Stimulated activated naive CD4-positive, alpha-beta T cell treated with Interleukin-2 at 50 U/mL for 16 hours (primary cell): ENCODE measurements at regions not wholly inside any gene's neighbourhood (a gene's known extent, or its start where the extent isn't known, plus 50 kb on each side); places are given as distances from the start of the nearest gene placed in this dataset.
"Not testable (repeated sequence)": the region's sequence is repeated elsewhere in the genome, so short reads cannot be mapped to it uniquely, and the experiment has no call there.

Source experiments
- DNase-seq: peaks from one replicate; lab custom pipeline; 2025; lab: John Stamatoyannopoulos, UW

DNA sequence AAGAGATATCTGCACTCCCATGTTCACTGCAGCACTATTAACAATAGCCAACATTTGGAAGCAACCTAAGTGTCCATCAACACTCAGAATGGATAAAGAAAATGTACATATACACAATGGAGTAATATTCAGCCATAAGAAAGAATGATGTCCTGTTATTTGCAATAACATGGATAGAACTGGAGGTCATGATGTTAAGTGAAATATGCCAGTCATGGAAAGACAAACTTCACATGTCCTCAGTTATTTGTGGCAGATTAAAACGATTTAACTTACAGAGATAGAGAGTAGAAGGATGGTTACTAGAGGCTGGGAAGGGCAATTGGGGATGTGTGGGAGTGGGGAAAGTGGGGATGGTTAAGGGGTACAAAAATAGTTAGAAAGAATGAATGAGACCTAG, 110.3 kb upstream of the PCSK5 start:
- DNase-seq: no peak

DNA sequence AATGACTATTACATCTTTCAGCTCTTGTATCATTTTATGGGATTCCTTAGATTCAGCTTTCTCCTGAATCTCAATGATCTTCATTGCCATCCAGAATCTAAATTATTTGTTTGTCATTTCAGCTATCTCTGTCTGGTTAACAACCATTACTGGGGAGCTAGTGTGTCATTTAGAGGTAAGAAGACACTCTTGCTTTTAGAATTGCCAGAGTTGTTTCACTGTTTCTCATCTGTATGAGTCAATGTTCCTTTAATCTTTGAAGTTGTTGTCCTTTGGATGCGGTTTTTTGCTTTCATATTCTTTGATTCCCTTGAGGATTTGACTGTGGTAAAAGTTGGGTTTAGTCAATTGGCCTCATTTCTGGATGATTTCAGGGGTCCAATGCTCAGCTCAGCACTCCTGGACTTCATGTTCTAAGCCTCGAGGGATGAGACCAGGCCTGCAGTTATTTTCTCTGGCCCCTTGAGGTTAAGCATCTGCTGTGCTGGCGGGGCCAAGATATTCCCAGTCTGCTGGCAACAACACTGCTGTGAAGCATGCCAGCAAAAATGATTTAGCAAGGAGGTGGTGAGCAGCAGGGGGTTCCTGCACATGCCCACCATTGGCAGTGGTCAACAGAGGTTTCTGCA, 102.4 kb upstream of the PCSK5 start:
- no peak for DNase-seq

DNA sequence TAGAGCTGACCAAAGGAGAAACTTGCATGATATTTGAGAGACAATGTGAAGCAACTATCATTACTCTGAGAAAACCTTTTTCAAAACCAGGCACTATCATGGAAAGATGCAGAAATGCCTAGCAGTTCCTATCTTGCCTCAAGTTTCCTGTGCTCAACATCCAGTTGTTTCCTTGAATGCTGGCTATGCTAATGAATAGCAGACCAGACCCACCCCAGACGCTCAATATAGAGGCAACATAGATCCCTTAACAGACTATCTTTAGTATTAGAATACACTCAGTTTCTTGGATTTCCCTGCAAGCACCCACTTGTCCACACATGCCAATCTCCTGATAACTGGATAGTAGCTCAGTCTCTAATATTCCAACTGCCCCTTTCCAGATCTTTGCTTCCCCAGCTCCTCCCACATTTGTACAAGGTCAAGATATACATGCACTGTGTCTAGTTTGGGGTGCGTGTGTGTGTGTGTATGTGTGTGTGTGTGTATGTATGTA, 93.3 kb upstream of the PCSK5 start:
- DNase-seq: no peak

DNA sequence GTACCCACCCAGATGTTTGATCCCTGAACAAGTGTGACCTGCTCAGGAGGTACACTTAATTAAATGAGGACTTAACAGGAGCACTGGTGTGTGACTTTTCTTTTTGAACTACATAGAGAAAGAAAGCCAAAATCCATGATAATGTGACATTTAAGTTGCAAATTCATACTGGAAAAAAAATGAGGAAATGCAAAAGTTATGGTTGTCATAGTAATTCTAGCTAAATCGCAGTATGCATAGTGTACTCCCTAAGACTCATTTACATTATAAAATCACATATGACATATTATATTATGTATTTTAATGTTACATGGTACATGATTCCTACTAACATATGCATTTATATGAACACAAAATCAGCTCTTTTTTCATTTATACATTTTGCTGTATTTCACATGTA, 92.0 kb upstream of the PCSK5 start:
- no peak for DNase-seq

DNA sequence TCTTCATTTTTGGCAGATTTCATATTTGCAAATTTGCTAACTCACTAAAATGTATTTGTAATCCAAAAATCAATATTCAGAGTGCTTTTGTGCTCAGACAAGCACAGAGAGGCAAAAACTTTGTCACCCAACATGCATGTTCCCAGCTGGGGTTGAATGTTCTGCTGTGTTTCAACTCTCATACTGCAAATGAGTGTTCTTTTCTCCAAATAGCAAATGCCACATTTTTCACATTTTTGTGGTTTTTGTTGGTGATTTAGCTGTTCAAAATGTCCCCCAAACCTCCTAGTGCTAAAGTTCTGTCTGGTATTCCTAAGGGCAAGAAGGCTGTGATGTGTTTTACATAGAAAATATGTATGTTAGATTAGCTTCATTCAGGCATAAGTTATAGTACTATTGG, 87.3 kb upstream of the PCSK5 start:
- DNase-seq: no peak

DNA sequence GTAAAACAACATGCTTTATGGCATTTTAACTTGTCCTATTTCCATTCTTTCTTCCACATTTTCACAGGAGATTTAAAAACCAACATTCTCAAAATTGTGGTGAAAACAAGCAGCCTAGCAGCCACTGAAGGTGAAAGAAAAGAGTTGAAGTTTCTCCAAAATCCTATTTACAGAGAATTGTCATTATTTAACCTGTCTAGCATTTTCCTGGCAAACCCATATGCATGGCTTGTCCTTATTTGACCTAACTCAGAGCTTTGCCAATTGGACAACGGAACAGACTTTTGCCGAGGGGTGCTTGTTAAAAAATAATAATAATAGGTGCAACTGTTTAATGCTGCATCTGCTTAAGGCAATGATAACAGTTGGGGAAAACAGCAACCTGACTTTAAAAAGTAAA, 80.4 kb upstream of the PCSK5 start:
- no peak for DNase-seq

DNA sequence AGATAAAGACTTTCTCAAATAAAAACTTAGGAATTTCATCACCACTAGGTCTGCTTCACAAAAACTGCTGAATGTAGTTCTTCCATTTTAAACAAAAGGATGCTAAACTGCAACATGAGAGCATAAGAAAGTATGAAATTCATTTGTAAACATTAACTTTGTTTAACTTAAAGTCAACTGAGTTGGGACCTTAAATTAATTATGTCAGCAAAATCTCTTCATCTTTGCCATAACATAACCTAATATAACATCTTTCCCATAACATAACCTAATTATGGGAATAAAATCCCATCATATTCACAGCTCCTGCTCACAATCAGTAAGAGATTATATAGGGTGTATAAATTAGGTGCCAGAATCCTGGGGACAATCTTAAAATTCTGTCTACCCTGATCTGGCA, 78.8 kb upstream of the PCSK5 start:
- DNase-seq: no peak

DNA sequence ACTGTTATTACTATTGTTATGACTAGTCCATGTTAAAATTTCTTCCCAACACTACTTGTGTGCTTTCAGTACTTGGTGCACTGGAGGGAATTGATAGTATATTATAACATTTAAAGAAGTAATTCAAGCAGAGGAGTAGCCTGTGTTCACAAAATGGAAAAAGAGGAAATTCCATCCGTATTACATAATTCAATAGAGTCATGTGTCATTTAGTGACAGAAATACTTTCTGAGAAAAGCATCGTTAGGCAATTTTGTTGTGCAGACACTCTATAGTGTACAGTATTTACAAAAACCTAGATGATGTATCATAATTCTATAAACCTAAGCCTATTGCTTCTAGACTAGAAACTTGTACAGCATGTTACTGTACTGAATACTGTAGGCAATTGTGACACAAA, 78.3 kb upstream of the PCSK5 start:
- DNase-seq: no peak

DNA sequence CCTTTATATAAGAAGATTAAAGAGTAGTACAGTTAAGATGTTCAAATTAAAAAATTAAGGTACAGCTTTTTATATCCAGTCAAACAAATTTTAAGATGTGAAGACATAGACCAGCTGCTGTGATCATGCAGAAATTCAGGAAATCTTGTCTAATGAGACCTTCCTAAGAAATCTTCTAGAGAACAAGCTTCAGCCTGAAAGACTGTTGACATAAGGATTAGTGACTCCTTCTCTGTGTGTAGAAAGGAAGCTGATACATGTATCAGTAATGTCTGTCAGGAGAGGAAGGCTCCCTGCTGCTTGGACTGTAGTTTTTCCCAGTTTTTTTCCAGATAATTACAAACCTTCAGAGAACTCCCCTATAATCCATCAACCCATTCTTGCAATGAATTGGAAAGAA, 75.8 kb upstream of the PCSK5 start:
- no peak for DNase-seq

DNA sequence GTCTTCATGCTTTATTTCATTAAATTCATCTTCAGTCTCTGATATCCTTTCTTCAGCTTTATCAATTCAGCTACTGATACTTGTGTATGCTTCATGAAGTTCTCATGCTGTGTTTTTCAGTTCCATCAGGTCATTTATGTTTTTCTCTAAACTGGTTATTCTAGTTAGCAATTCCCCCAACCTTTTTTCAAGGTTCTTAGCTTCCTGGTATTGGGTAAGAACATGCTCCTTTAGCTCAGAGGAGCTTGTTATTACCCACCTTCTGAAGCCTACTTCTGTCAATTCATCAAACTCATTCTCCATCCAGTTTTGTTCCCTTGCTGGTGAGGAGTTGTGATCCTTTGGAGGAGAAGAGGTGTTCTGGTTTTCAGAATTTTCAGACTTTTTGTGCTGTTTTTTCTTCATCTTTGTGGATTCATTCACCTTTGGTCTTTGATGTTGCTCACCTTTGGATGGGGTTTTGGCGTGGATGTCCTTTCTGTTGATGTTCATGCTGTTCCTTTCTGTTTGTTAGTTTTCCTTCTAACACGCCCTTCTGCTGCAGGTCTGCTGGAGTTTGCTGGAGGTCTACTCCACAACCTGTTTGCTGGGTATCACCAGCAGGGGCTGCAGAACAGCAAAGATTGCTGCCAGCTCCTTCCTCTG, 69.9 kb upstream of the PCSK5 start:
- not testable (repeated sequence) for DNase-seq

DNA sequence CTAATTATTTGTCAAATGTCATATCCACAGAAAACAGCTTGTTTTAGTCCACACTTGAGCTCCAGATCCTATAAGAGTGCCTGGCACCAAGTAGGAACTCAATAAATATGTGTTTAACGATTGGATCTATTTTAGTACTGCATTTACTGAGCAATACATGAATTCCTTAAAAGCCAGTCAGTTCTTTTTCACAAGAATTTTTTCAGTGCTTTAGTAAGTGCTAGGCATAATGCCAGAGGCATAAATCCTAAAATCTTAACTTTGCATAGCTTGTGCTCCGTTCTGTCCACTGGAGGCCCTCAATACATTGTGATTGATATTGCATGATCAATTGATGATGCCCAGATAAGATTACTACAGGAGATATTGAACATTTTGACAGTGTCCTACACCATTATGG, 67.3 kb upstream of the PCSK5 start:
- DNase-seq: no peak

DNA sequence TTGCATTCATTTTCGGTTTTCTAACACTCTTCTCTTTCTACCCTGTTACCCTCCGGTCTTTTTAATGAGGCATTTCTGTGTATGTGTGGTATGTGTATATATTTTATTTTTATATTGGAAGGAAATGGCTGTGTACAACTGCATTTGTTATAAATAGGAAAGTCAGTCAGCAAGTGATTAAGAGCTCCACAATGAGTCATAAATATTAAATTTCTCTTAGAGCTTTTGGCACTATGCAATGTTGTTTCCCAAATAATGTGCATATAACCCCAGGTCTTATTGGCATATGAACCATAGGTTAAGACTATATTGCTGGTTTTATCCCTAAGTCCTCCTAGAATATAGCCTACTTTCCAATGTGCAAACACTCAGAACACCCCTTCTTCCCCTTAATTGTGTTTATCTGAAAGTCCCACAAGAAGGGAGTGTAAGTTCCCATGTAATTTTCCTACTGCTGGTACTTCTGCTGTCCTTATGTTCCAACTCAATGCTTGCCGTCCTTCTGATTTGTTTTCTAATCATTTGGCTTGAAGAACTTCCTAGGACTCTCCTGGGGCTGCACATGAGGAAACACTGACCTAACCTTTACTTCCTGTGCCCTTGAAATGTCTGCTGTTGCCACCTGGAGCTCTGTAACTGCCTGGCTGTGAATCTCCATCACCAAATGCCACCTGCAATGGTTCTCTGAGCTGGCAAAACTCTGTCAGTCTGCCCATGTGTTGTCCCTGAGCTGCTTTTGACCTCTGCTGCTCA, 65.5 kb upstream of the PCSK5 start:
- no peak for DNase-seq

DNA sequence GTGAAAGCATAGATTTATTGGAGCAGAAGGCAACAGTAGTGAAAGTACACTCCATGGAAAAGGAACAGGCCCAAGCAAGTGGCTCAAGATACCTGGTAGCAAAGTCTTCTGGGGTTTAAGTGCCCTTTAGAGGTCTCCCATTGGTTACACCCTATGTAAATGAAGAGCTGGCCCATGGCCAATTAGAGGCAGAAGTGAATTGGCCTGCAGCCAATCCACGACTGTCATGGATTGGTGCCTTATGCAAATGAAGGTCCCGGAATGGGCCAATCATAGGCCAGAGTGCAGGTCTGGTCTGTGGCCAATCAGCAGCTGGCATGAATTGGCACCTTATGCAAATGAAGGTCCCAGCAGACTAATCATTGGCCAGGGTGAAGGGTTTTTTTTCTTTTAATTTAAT, 64.2 kb upstream of the PCSK5 start:
- no peak for DNase-seq

DNA sequence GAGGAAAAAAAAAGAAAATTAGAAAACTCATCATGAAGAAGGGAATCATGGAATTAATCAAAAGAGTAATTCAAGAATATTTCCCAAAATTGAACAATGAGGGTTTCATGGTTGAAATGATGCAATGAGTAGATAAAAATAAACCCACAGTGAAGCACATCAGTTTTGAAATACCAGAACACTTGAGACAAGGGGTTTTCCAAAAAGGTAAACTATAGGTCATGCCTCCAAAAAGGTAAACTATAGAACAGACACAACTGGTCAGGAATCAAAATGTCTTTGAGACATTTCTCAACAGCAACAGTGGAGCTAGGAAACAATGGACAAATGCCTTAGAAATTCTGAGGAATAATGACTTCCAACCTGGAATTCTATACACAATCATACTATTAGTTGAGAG, 60.2 kb upstream of the PCSK5 start:
- DNase-seq: no peak

DNA sequence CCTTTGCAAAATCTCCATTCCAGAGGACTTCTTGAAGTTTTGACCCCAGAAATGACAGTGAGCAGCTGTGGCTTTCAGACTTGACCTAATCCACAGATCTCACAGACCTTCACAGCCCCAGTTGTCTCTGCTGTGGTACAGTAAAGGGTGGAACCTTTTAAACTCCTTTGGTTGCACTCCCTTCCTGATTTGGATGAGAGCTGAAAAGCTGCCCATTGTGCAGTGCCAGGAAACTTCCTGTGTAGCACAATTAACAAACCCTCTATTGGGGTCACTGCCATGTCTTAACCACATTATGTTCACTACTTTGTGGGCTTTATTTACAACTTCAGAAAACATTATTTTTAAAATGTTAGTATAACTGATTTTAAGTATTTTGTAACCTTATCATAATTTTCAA, 56.7 kb upstream of the PCSK5 start:
- no peak for DNase-seq

DNA sequence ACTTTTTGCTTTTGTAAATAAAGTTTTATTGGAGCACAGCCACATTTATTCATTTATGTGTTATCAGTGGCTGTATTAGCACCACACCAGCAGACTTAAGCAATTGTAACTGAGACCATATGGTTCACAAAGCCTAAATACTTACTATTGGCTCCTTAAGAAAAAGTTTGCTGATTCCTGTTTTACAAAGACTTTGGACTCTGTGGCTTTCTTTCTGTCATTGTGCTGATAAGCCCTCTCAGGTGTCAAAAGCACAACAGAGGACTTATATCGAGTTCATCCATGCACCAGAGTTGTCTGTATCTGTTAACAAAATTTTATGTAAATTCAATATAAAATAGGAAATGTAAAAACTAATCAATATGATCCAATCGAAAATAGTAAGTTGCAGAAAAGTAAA, 55.6 kb upstream of the PCSK5 start:
- no peak for DNase-seq
